ENCODE measurements at regions not wholly inside any gene's neighbourhood (a gene's known extent, or its start where the extent isn't known, plus 50 kb on each side); places are given as distances from the start of the nearest gene placed in this dataset.

- in situ Hi-C loops (cut with MboI) = no loop called here
- 71 to 74% methylated on average over 4 of the region's 4 CpGs for WGBS, 2 experiments (ENCODE audit: low coverage in 1 of 2, low lambda C conversion rate in 2 of 2, missing lambda C conversion rate in 2 of 2)
Observed at GRCh38 chrX:150092549-150092948, 154.3 kb upstream of the EOLA2 start.

GRCh38 chrX:150094375-150094774 lies 156.1 kb upstream of the EOLA2 start:
- Histone ChIP-seq H3K4me2 (ENCODE audit: unreplicated experiment) (no peak overlapping the region), H3K27ac (no peak overlapping the region), H3K4me1 (ENCODE audit: insufficient read depth) (peaks cover 11% of the 10 kb centered on the region), H2AFZ (no peak overlapping the region), H3F3A (ENCODE audit: insufficient read depth) (no peaks in the 10 kb centered on the region), H3K36me3 (ENCODE audit: low read depth) (no peaks in the 10 kb centered on the region), H3K27me3 (replicated peaks; ENCODE audit: insufficient read depth) (no peaks in the 10 kb centered on the region), H3K9ac (no peak overlapping the region), H3K79me2 (ENCODE audit: insufficient read depth) (no peaks in the 10 kb centered on the region), H3K9me2 (ENCODE audit: insufficient read depth) (no peaks in the 10 kb centered on the region), H3K4me3 (no peak overlapping the region), H3K9me3 (ENCODE audit: low read depth) (no peaks in the 10 kb centered on the region), H4K20me1 (ENCODE audit: insufficient read depth) (no peaks in the 10 kb centered on the region)
- TF ChIP-seq EZH2phosphoT487 (IDR thresholded peaks at IDR 0.05; ENCODE audit: insufficient read depth, low read depth) (no peak), EZH2 (IDR thresholded peaks at IDR 0.05; ENCODE audit: insufficient read depth, poor library complexity, severe bottlenecking) (no peak)
- in situ Hi-C loops (cut with MboI) = no loop called here
- peak; percentile 30 for DNase-seq
- WGBS, 2 experiments (ENCODE audit: low coverage in 1 of 2, low lambda C conversion rate in 2 of 2, missing lambda C conversion rate in 2 of 2) = 14 to 20% methylated on average over 1 of the region's 1 CpG

More at GRCh38 chrX:150092549-150092948, 154.3 kb upstream of the EOLA2 start:
- H2AFZ ChIP-seq = no peak overlapping the region
- H3K27ac ChIP-seq = no peak overlapping the region
- peaks cover 11% of the 10 kb centered on the region for H3K4me1 ChIP-seq (ENCODE audit: insufficient read depth)
- no peak overlapping the region for H3K9ac ChIP-seq
- H3F3A ChIP-seq (ENCODE audit: insufficient read depth) = no peaks in the 10 kb centered on the region
- H3K27me3 ChIP-seq (replicated peaks; ENCODE audit: insufficient read depth) = no peaks in the 10 kb centered on the region
- H4K20me1 ChIP-seq (ENCODE audit: insufficient read depth) = no peaks in the 10 kb centered on the region
- H3K36me3 ChIP-seq (ENCODE audit: low read depth) = no peaks in the 10 kb centered on the region
- H3K4me3 ChIP-seq = no peak overlapping the region
- H3K9me2 ChIP-seq (ENCODE audit: insufficient read depth) = no peaks in the 10 kb centered on the region
- no peaks in the 10 kb centered on the region for H3K9me3 ChIP-seq (ENCODE audit: low read depth)
- H3K79me2 ChIP-seq (ENCODE audit: insufficient read depth) = no peaks in the 10 kb centered on the region
- DNase-seq = no peak
- TF ChIP-seq EZH2phosphoT487 (IDR thresholded peaks at IDR 0.05; ENCODE audit: insufficient read depth, low read depth) = no peak
- H3K4me2 ChIP-seq (ENCODE audit: unreplicated experiment) = no peak overlapping the region

GRCh38 chrX:150094996-150095395 lies 156.7 kb upstream of the EOLA2 start:
- Histone ChIP-seq H3K79me2 (ENCODE audit: insufficient read depth) (no peaks in the 10 kb centered on the region), H3F3A (ENCODE audit: insufficient read depth) (no peaks in the 10 kb centered on the region), H3K9me3 (ENCODE audit: low read depth) (no peaks in the 10 kb centered on the region), H3K27ac (no peak overlapping the region), H3K27me3 (replicated peaks; ENCODE audit: insufficient read depth) (no peaks in the 10 kb centered on the region), H3K36me3 (ENCODE audit: low read depth) (no peaks in the 10 kb centered on the region), H3K9ac (no peak overlapping the region), H4K20me1 (ENCODE audit: insufficient read depth) (no peaks in the 10 kb centered on the region), H3K9me2 (ENCODE audit: insufficient read depth) (no peaks in the 10 kb centered on the region), H3K4me3 (no peak overlapping the region), H3K4me2 (ENCODE audit: unreplicated experiment) (no peak overlapping the region), H3K4me1 (ENCODE audit: insufficient read depth) (peaks cover 16% of the 10 kb centered on the region), H2AFZ (no peak overlapping the region)
- peak; percentile 24 for DNase-seq
- no peak for TF ChIP-seq EZH2phosphoT487 (IDR thresholded peaks at IDR 0.05; ENCODE audit: insufficient read depth, low read depth)
- no peak for TF ChIP-seq EZH2 (IDR thresholded peaks at IDR 0.05; ENCODE audit: insufficient read depth, poor library complexity, severe bottlenecking)
- in situ Hi-C loops (cut with MboI) = no loop called here

GRCh38 chrX:150099316-150099715 lies 161.0 kb upstream of the EOLA2 start:
- Histone ChIP-seq H3K9ac (no peak overlapping the region), H4K20me1 (ENCODE audit: insufficient read depth) (no peaks in the 10 kb centered on the region), H2AFZ (no peak overlapping the region), H3K9me3 (ENCODE audit: low read depth) (no peaks in the 10 kb centered on the region), H3K36me3 (ENCODE audit: low read depth) (no peaks in the 10 kb centered on the region), H3K27ac (no peak overlapping the region), H3K9me2 (ENCODE audit: insufficient read depth) (no peaks in the 10 kb centered on the region), H3K27me3 (replicated peaks; ENCODE audit: insufficient read depth) (no peaks in the 10 kb centered on the region), H3F3A (ENCODE audit: insufficient read depth) (no peaks in the 10 kb centered on the region), H3K4me1 (ENCODE audit: insufficient read depth) (peaks cover 19% of the 10 kb centered on the region), H3K4me3 (no peak overlapping the region), H3K4me2 (ENCODE audit: unreplicated experiment) (no peak overlapping the region), H3K79me2 (ENCODE audit: insufficient read depth) (no peaks in the 10 kb centered on the region)
- no peak for TF ChIP-seq EZH2 (IDR thresholded peaks at IDR 0.05; ENCODE audit: insufficient read depth, poor library complexity, severe bottlenecking)
- no peak for TF ChIP-seq EZH2phosphoT487 (IDR thresholded peaks at IDR 0.05; ENCODE audit: insufficient read depth, low read depth)
- WGBS, 2 experiments (ENCODE audit: low coverage in 1 of 2, low lambda C conversion rate in 2 of 2, missing lambda C conversion rate in 2 of 2) = 74 to 88% methylated on average over 1 to 2 of the region's 2 CpGs
- in situ Hi-C loops (cut with MboI) = no loop called here
- no peak for DNase-seq

GRCh38 chrX:150100261-150100660 lies 162.0 kb upstream of the EOLA2 start:
- Histone ChIP-seq H4K20me1 (ENCODE audit: insufficient read depth) (no peaks in the 10 kb centered on the region), H3K9me3 (ENCODE audit: low read depth) (no peaks in the 10 kb centered on the region), H2AFZ (no peak overlapping the region), H3K27ac (no peak overlapping the region), H3K9me2 (ENCODE audit: insufficient read depth) (no peaks in the 10 kb centered on the region), H3K36me3 (ENCODE audit: low read depth) (no peaks in the 10 kb centered on the region), H3K4me2 (ENCODE audit: unreplicated experiment) (no peak overlapping the region), H3K9ac (no peak overlapping the region), H3F3A (ENCODE audit: insufficient read depth) (no peaks in the 10 kb centered on the region), H3K4me1 (ENCODE audit: insufficient read depth) (peaks cover 10% of the 10 kb centered on the region; the same call in 1 of the 2 replicates), H3K4me3 (no peak overlapping the region), H3K27me3 (replicated peaks; ENCODE audit: insufficient read depth) (no peaks in the 10 kb centered on the region), H3K79me2 (ENCODE audit: insufficient read depth) (no peaks in the 10 kb centered on the region)
- DNase-seq = peak; percentile 36
- in situ Hi-C loops (cut with MboI) = no loop called here
- TF ChIP-seq EZH2phosphoT487 (IDR thresholded peaks at IDR 0.05; ENCODE audit: insufficient read depth, low read depth) (no peak), EZH2 (IDR thresholded peaks at IDR 0.05; ENCODE audit: insufficient read depth, poor library complexity, severe bottlenecking) (no peak)
- whole genome bisulfite sequencing, 2 experiments (ENCODE audit: low coverage in 1 of 2, low lambda C conversion rate in 2 of 2, missing lambda C conversion rate in 2 of 2) = 28 to 43% methylated on average over 3 of the region's 3 CpGs
